ENCODE measurements at regions not wholly inside any gene's neighbourhood (a gene's known extent, or its start where the extent isn't known, plus 50 kb on each side); places are given as distances from the start of the nearest gene placed in this dataset.
A peak's percentile ranks its signal among the peaks of the same experiment; 100 is the strongest.

- DNase-seq, result no peak
Measured at GRCh38 chr6:26149240-26149639, 62.0 kb downstream of the HFE start.

GRCh38 chr6:26152226-26153101 lies 65.2 kb downstream of the HFE start:
- no peak for DNase-seq

- peak; percentile 70 for DNase-seq
Measured at GRCh38 chr6:26155061-26155930, 68.1 kb downstream of the HFE start.

GRCh38 chr6:26156105-26156849 lies 69.0 kb downstream of the HFE start:
- peak; percentile 98 for DNase-seq

- DNase-seq, result peak; percentile 98
Measured at GRCh38 chr6:26156850-26157250, 69.6 kb downstream of the HFE start.

- DNase-seq, result peak; percentile 99
Measured at GRCh38 chr6:26157251-26158075, 70.2 kb downstream of the HFE start.

- no peak for DNase-seq
Measured at GRCh38 chr6:26158076-26158580, 70.9 kb downstream of the HFE start.

- peak; percentile 93 for DNase-seq
Measured at GRCh38 chr6:26158581-26159356, 71.5 kb downstream of the HFE start.

- peak; percentile 65 for DNase-seq
Measured at GRCh38 chr6:26159357-26160273, 72.4 kb downstream of the HFE start.

- DNase-seq, result no peak
Measured at GRCh38 chr6:26161322-26161721, 74.1 kb downstream of the HFE start.

GRCh38 chr6:26162399-26162798 lies 75.2 kb downstream of the HFE start:
- no peak for DNase-seq

GRCh38 chr6:26163427-26164119 lies 76.3 kb downstream of the HFE start:
- DNase-seq, result peak; percentile 55

- DNase-seq, result no peak
Measured at GRCh38 chr6:26164120-26164505, 76.9 kb downstream of the HFE start.

GRCh38 chr6:26165261-26165790 lies 78.1 kb downstream of the HFE start:
- DNase-seq, result no peak

- peak; percentile 61 for DNase-seq
Measured at GRCh38 chr6:26170181-26170580, 83.0 kb downstream of the HFE start.

GRCh38 chr6:26170951-26171841 lies 84.0 kb downstream of the HFE start:
- DNase-seq, result no peak

- DNase-seq, result peak; percentile 79
Measured at GRCh38 chr6:26172608-26172968, 85.4 kb downstream of the HFE start.

- no peak for DNase-seq
Measured at GRCh38 chr6:26173836-26174145, 86.6 kb downstream of the HFE start.
